HG03025 (cell line): ENCODE measurements at regions not wholly inside any gene's neighbourhood (a gene's known extent, or its start where the extent isn't known, plus 50 kb on each side); places are given as distances from the start of the nearest gene placed in this dataset.

Experiments used
- ATAC-seq: cut with Tn5 transposase; IDR thresholded peaks from one replicate; pipeline ENCODE4 v1.9.1; 2021; ENCODE audit warnings: mild to moderate bottlenecking, moderate library complexity; ENCODE audit not compliant: unreplicated experiment, low FRiP score

GRCh38 chr5:157911568-157911967 lies 52.6 kb upstream of the CLINT1 start:
- ATAC-seq: no peak
